B cell (primary cell): ENCODE measurements at regions not wholly inside any gene's neighbourhood (a gene's known extent, or its start where the extent isn't known, plus 50 kb on each side); places are given as distances from the start of the nearest gene placed in this dataset.

Experiments
- ATAC-seq: fragments of 200-7000 bp; cut with Tn5 transposase; one replicate; pipeline ENCODE4 v1.10.0; 2021; ENCODE audit warnings: low read depth, mild to moderate bottlenecking, moderate number of reproducible peaks, moderate library complexity
- CTCF ChIA-PET: fragments of 350-600 bp; sonication (Branson Sonifier 250); formaldehyde crosslinking; loops from one replicate; lab custom pipeline; 2021; ENCODE audit warnings: antibody characterized with exemption, inconsistent platforms; lab: Charles Lee
- POLR2A ChIA-PET: fragments of 350-600 bp; sonication (Branson Sonifier 250); formaldehyde crosslinking; loops from one replicate; lab custom pipeline; 2021; ENCODE audit warnings: antibody characterized with exemption; lab: Charles Lee
- DNase-seq: peaks from one replicate; pipeline ENCODE4 v3.0.0; 2013
- H2AFZ ChIP-seq: 2 replicates; pipeline ENCODE4 v1.6.1; 2012; ENCODE audit warnings: mild to moderate bottlenecking, low read depth, low read length; ENCODE audit not compliant: insufficient read depth, poor library complexity, severe bottlenecking
- H3K27ac ChIP-seq, 2 donors: 1 replicate in 1 of 2; 2 replicates in 1 of 2; pipeline ENCODE4 v1.5.1; 2012 to 2013; ENCODE audit warnings: low read length in 2 of 2, mild to moderate bottlenecking in 2 of 2, moderate library complexity in 1 of 2
- H3K27me3 ChIP-seq, 4 experiments: fragments of 200-600 bp in 1 of 4; sonication (generic) in 1 of 4; replicated peaks in 1 of 4; 1 replicate in 2 of 4; 2 replicates in 2 of 4; pipeline versions ENCODE4 v1.6.1 to v1.7.0; 2013 to 2016; ENCODE audit warnings: low read length in 3 of 4, mild to moderate bottlenecking in 2 of 4, mixed read lengths in 1 of 4, moderate library complexity in 1 of 4; ENCODE audit not compliant: insufficient read depth in 4 of 4, control insufficient read depth in 3 of 4; ENCODE audit errors: control extremely low read depth in 1 of 4
- H3K36me3 ChIP-seq, 2 experiments: replicated peaks in 1 of 2; 1 replicate in 1 of 2; 2 replicates in 1 of 2; pipeline versions ENCODE4 v1.6.1 to v1.7.1; 2013; ENCODE audit warnings: low read length in 1 of 2; ENCODE audit not compliant: insufficient read depth in 2 of 2, control insufficient read depth in 1 of 2; ENCODE audit errors: control extremely low read depth in 1 of 2, extremely low read depth in 1 of 2
- H3K4me1 ChIP-seq, 2 donors: fragments of 200-600 bp in 1 of 2; sonication (generic) in 1 of 2; 1 replicate in 1 of 2; 2 replicates in 1 of 2; pipeline versions ENCODE4 v1.5.1 to v1.6.1; 2013 to 2017; ENCODE audit warnings: low read length in 2 of 2; ENCODE audit not compliant: control insufficient read depth in 2 of 2, insufficient read depth in 2 of 2
- H3K4me2 ChIP-seq: replicated peaks from 2 replicates; pipeline ENCODE3; 2012; ENCODE audit warnings: mild to moderate bottlenecking, low read depth, low read length; ENCODE audit not compliant: poor library complexity, severe bottlenecking
- H3K4me3 ChIP-seq, 5 experiments: fragments of 200-600 bp in 1 of 5; sonication (generic) in 1 of 5; 1 replicate in 3 of 5; 2 replicates in 2 of 5; pipeline versions ENCODE4 v1.5.1 to v1.7.0; 2011 to 2016; ENCODE audit warnings: low read length in 4 of 5, mild to moderate bottlenecking in 4 of 5, low read depth in 2 of 5, control low read depth in 1 of 5, moderate library complexity in 1 of 5; ENCODE audit not compliant: insufficient read depth in 1 of 5; ENCODE audit errors: control extremely low read depth in 1 of 5, extremely low read depth in 1 of 5
- H3K79me2 ChIP-seq: fragments of 200-600 bp; sonication (generic); one replicate; pipeline ENCODE4 v1.6.0; 2016; ENCODE audit warnings: low read length; ENCODE audit not compliant: control insufficient read depth, insufficient read depth
- H3K9ac ChIP-seq: fragments of 200-600 bp; sonication (generic); 2 replicates; pipeline ENCODE4 v1.6.1; 2017; ENCODE audit warnings: mild to moderate bottlenecking, low read length, moderate library complexity
- H3K9me3 ChIP-seq, 3 donors: one replicate each; pipeline versions ENCODE4 v1.6.1 to v1.7.1; 2013; ENCODE audit warnings: low read length in 2 of 3; ENCODE audit not compliant: control insufficient read depth in 2 of 3, insufficient read depth in 1 of 3; ENCODE audit errors: control extremely low read depth in 1 of 3
- H4K20me1 ChIP-seq: 2 replicates; pipeline ENCODE4 v1.6.0; 2012; ENCODE audit warnings: mild to moderate bottlenecking, low read length; ENCODE audit not compliant: insufficient read depth, control insufficient read depth, poor library complexity, severe bottlenecking
- H3K27ac Mint-ChIP-seq: one replicate; pipeline ENCODE4 v1.8.0; 2021; ENCODE audit warnings: mixed read lengths
- H3K27me3 Mint-ChIP-seq: one replicate; pipeline ENCODE4 v1.8.0; 2021; ENCODE audit warnings: mixed read lengths
- H3K4me1 Mint-ChIP-seq: one replicate; pipeline ENCODE4 v1.8.0; 2021; ENCODE audit warnings: mixed read lengths
- H3K4me3 Mint-ChIP-seq: one replicate; pipeline ENCODE4 v1.8.0; 2021; ENCODE audit warnings: mixed read lengths
- H3K9me3 Mint-ChIP-seq: one replicate; pipeline ENCODE4 v1.8.0; 2022; ENCODE audit warnings: mixed read lengths; ENCODE audit not compliant: insufficient read depth
- CTCF ChIP-seq: fragments of 200-600 bp; IDR thresholded peaks from one replicate; pipeline ENCODE4 v1.8.0; 2022; ENCODE audit warnings: antibody characterized with exemption, mild to moderate bottlenecking
- EZH2 ChIP-seq: IDR thresholded peaks from 2 replicates; pipeline ENCODE4 v1.6.1; 2012; ENCODE audit warnings: borderline replicate concordance, low read depth, mild to moderate bottlenecking, moderate library complexity, low read length; ENCODE audit not compliant: insufficient read depth, poor library complexity, severe bottlenecking
- WGBS: methylation state at CpG from one replicate; pipeline ENCODE4 v1.1.5; 2013; ENCODE audit warnings: missing lambda C conversion rate; ENCODE audit not compliant: insufficient coverage; 5-methylcytosine and 5-hydroxymethylcytosine counted together
- intact Hi-C: fragments of 100-400 bp; cut with micrococcal nuclease; formaldehyde crosslinking; loops from one replicate; pipeline ENCODE4 v1.10.0; 2022

GRCh38 chr15:95869920-95870319, 460.6 kb upstream of the NR2F2 start:
- H3K79me2 ChIP-seq, result no peaks in the 10 kb centered on the region
- Mint-ChIP-seq H3K27me3 (no peaks in the 10 kb centered on the region), H3K27ac (no peak overlapping the region), H3K9me3 (no peaks in the 10 kb centered on the region), H3K4me1 (no peaks in the 10 kb centered on the region), H3K4me3 (no peak overlapping the region)
- no peak overlapping the region for H3K27ac ChIP-seq
- ATAC-seq (no peak), DNase-seq (no peak)
- H3K36me3 ChIP-seq, result no peaks in the 10 kb centered on the region
- ChIA-PET POLR2A (no interaction called here), CTCF (no interaction called here)
- H3K4me1 ChIP-seq, result no peaks in the 10 kb centered on the region
- no peak overlapping the region for H3K9ac ChIP-seq
- no peak overlapping the region for H3K4me2 ChIP-seq
- intact Hi-C loops, result no loop called here
- TF ChIP-seq EZH2 (no peak), CTCF (no peak)
- H2AFZ ChIP-seq, result no peak overlapping the region
- 52% methylated on average over 3 of the region's 5 CpGs for WGBS
- H3K27me3 ChIP-seq, result no peaks in the 10 kb centered on the region
- H4K20me1 ChIP-seq, result no peaks in the 10 kb centered on the region
- H3K4me3 ChIP-seq, result no peak overlapping the region
- H3K9me3 ChIP-seq, result no peaks in the 10 kb centered on the region

- POLR2A ChIA-PET, result no interaction called here
- Mint-ChIP-seq H3K4me1 (no peaks in the 10 kb centered on the region), H3K9me3 (no peaks in the 10 kb centered on the region), H3K27me3 (no peaks in the 10 kb centered on the region), H3K27ac (no peak overlapping the region), H3K4me3 (no peak overlapping the region)
- ATAC-seq (no peak), DNase-seq (no peak)
- Histone ChIP-seq H3K79me2 (no peaks in the 10 kb centered on the region), H3K9me3 (no peaks in the 10 kb centered on the region), H3K9ac (no peak overlapping the region), H2AFZ (no peak overlapping the region), H4K20me1 (no peaks in the 10 kb centered on the region), H3K4me2 (no peak overlapping the region), H3K27ac (no peak overlapping the region), H3K4me1 (no peaks in the 10 kb centered on the region), H3K4me3 (no peak overlapping the region), H3K27me3 (no peaks in the 10 kb centered on the region), H3K36me3 (no peaks in the 10 kb centered on the region)
- intact Hi-C loops, result no loop called here
- WGBS, result 89% methylated on average over 1 of the region's 3 CpGs
- CTCF ChIA-PET, result no interaction called here
- no peak for TF ChIP-seq CTCF
- no peak for TF ChIP-seq EZH2
Observed at GRCh38 chr15:95872366-95872771, 458.1 kb upstream of the NR2F2 start.
